ENCODE measurements at regions not wholly inside any gene's neighbourhood (a gene's known extent, or its start where the extent isn't known, plus 50 kb on each side); places are given as distances from the start of the nearest gene placed in this dataset.

DNA sequence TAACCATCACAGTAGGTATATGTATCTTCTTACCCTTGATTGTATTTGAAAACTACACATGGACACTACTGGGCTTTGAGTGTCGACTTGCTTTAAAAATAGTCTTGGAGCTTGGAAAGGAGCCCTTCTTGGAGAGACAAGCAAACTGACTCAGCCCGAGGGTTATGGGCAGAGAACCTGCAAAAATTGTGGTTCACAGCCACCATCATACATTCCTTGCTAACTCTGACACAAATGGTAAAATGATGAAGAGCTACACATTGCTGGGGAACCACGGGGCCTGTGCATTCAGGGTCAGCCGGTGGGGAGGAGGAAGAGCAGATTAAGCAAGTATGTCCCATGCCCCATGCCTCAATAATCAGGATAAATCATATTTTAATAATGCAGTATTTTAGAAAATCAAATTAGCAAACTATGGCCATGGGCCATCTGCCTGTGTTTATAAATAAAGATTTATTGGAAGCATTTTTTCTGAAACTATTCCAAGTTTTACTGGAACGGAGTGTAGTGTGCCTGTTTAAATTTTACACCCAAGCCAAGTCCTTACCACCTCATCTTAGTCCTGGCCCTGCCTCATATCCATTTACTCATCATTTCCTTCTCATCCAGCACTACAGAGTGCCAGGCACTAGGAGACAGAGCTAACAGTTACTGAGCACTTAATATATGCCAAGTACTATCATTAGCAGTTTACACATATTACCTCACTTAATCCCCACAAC is 195.7 kb downstream of the PALM2AKAP2 start:
- ATAC-seq (no peak), DNase-seq (no peak)
- no peak overlapping the region for H3K4me3 ChIP-seq
- H3K27me3 ChIP-seq: no peaks in the 10 kb centered on the region
- intact Hi-C loops (cut with DNase I): no loop called here
- no peaks in the 10 kb centered on the region for H3K9me3 ChIP-seq
- H3K4me1 ChIP-seq: peaks cover 6% of the 10 kb centered on the region
- TF ChIP-seq, protein P1, sequence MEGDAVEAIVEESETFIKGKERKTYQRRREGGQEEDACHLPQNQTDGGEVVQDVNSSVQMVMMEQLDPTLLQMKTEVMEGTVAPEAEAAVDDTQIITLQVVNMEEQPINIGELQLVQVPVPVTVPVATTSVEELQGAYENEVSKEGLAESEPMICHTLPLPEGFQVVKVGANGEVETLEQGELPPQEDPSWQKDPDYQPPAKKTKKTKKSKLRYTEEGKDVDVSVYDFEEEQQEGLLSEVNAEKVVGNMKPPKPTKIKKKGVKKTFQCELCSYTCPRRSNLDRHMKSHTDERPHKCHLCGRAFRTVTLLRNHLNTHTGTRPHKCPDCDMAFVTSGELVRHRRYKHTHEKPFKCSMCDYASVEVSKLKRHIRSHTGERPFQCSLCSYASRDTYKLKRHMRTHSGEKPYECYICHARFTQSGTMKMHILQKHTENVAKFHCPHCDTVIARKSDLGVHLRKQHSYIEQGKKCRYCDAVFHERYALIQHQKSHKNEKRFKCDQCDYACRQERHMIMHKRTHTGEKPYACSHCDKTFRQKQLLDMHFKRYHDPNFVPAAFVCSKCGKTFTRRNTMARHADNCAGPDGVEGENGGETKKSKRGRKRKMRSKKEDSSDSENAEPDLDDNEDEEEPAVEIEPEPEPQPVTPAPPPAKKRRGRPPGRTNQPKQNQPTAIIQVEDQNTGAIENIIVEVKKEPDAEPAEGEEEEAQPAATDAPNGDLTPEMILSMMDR (IDR thresholded peaks at IDR 0.05): no peak
- H3K36me3 ChIP-seq: no peaks in the 10 kb centered on the region
- H3K27ac ChIP-seq: no peak overlapping the region

DNA sequence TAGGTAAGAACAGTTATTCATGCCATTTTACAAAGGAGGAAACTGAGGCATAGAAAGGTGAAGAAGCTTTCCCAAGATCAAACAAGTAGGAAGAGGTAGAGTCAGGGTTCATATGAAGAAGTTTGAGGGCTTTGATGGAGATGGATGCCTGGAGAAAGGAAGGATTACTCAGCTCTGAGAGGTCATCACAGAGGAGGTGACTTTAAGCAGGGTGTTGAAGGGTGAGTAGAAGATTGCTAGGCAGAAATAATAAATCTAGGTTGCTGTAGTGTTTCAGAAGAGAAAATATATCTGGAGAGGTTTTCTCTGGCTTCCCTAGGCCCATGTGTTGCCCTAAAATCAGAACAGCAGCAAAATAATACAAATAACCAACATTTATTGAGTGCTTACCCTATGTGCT is 196.3 kb downstream of the PALM2AKAP2 start:
- TF ChIP-seq, protein P1 (IDR thresholded peaks at IDR 0.05): no peak
- H3K27ac ChIP-seq: no peak overlapping the region
- H3K9me3 ChIP-seq: no peaks in the 10 kb centered on the region
- H3K27me3 ChIP-seq: no peaks in the 10 kb centered on the region
- no peaks in the 10 kb centered on the region for H3K36me3 ChIP-seq
- intact Hi-C loops (cut with DNase I): no loop called here
- no peak for ATAC-seq
- no peak for DNase-seq
- H3K4me1 ChIP-seq: peaks cover 6% of the 10 kb centered on the region
- H3K4me3 ChIP-seq: no peak overlapping the region

DNA sequence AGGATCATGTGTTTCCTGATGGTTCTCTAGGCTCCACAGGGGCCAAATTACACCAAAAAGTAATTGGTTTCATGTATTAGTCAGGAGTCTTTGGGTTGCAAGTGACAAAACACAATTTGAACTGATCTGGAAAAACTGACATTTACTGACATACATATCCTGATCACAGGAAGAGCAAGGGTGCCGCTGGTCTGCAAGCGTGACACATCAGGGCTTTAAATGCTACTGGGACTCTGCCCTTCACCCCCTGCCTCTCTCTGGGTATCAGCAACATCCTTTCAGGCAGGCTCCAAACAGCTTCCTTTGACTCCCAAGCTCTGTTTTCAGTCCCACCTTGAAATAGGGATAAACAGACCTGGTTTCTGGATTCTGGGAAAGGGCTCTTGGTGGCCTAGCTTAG is 197.5 kb downstream of the PALM2AKAP2 start:
- ATAC-seq (no peak), DNase-seq (no peak)
- intact Hi-C loops (cut with DNase I): no loop called here
- no peaks in the 10 kb centered on the region for H3K27me3 ChIP-seq
- H3K4me1 ChIP-seq: peaks cover 6% of the 10 kb centered on the region
- H3K36me3 ChIP-seq: no peaks in the 10 kb centered on the region
- H3K27ac ChIP-seq: no peak overlapping the region
- TF ChIP-seq, protein P1 (IDR thresholded peaks at IDR 0.05): no peak
- H3K4me3 ChIP-seq: no peak overlapping the region
- H3K9me3 ChIP-seq: no peaks in the 10 kb centered on the region

DNA sequence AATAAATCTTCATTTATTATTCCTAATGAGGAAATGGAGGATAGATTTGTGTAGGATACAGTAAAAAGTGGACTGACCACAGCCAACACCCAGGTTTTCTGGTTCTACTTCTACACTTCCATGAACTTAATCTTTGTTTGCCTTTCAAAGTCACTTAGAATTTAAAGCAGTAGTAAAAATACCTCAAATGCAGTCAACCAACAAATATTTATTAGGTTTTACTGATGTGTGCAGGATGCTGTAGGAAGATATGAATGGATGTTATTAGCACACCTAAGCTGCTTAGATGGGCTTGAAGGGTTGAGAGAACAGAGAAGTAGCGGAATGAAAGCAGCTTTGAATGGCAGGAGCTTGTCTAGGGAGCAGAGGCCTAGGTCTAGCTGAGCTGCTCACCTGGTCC is 201.1 kb downstream of the PALM2AKAP2 start:
- no peak overlapping the region for H3K27ac ChIP-seq
- TF ChIP-seq, protein P1 (IDR thresholded peaks at IDR 0.05): no peak
- H3K4me3 ChIP-seq: no peak overlapping the region
- no peak for ATAC-seq
- DNase-seq: no peak
- intact Hi-C loops (cut with DNase I): no loop called here
- H3K9me3 ChIP-seq: no peaks in the 10 kb centered on the region
- H3K27me3 ChIP-seq: no peaks in the 10 kb centered on the region
- peaks cover 1% of the 10 kb centered on the region for H3K4me1 ChIP-seq
- no peaks in the 10 kb centered on the region for H3K36me3 ChIP-seq

DNA sequence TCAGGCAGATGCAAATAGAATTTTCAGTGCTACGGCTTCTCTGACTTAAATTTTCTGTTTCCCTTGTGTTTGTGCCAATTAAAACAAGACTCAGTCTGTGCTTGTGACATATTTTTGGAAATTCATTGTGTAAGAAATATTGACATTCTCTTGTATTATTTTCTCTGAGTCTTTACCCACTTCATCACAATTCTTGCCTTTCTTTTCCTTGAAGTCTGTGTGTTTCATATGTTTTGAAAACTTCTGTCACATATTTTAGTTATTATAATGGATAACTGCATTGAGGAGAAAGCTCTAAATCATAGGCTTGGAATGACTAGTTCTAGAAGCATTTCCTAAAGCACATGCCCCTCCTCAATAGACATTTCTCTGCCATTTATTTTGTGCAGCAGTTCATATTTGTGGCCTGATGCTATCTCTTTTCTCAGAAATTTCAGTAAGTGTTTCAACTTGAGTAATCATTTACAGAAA is 206.6 kb downstream of the PALM2AKAP2 start:
- Histone ChIP-seq H3K27ac (no peak overlapping the region), H3K9me3 (no peaks in the 10 kb centered on the region), H3K4me1 (peaks cover 11% of the 10 kb centered on the region), H3K27me3 (no peaks in the 10 kb centered on the region), H3K36me3 (no peaks in the 10 kb centered on the region), H3K4me3 (no peak overlapping the region)
- DNase-seq: no peak
- intact Hi-C loops (cut with DNase I): no loop called here
- TF ChIP-seq, protein P1 (IDR thresholded peaks at IDR 0.05): no peak
- ATAC-seq: no peak
